ENCODE measurements at regions not wholly inside any gene's neighbourhood (a gene's known extent, or its start where the extent isn't known, plus 50 kb on each side); places are given as distances from the start of the nearest gene placed in this dataset.

GRCh38 chr1:106753066-106753465 lies 303.4 kb upstream of the PRMT6 start:
- TF ChIP-seq POLR2A (IDR thresholded peaks at IDR 0.05) = no peak
- TF ChIP-seq CTCF (IDR thresholded peaks at IDR 0.05) = no peak
- no peak for TF ChIP-seq POLR2AphosphoS5 (IDR thresholded peaks at IDR 0.05; ENCODE audit: insufficient read depth in 1 of 2, low read depth in 1 of 2)
